ENCODE measurements at regions not wholly inside any gene's neighbourhood (a gene's known extent, or its start where the extent isn't known, plus 50 kb on each side); places are given as distances from the start of the nearest gene placed in this dataset.
A peak's percentile ranks its signal among the peaks of the same experiment; 100 is the strongest.

DNA sequence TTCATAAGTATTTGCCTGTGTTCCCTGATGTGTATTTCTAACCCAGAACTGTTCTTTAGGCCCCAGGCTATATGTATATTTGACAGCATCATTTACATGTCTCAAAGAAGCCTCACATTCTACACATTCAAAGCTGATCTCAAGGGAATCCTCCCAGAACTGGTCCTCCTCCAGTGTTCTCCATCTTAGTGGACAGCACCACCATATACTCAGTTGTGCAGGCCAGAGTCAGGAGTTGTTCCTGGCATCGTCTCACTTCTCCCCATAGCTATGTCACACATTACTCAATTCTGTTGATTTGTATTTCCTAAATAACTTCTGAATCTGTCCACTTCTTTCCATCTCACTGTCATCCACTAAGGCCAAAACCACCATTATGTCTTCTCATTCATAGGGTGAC, 82.8 kb upstream of the TRPC3 start:
- no peak for DNase-seq

DNA sequence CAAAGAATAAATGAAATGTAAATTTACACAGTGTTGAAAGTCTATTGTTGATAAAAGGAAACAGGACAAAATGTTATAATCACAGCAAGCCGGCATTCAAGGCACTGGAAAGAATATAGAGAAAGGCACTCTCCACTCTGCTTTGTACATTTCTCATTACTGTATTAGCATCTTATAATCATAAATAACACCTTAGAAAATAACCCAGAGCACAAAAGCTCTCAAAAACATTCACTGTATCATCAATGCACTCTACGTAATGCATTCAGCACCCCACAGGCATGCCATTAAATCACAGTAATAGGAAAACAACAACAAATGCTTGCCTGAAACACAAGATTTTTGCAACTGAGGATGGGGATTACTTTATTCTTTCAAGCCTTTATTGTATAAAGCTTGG, 75.3 kb upstream of the TRPC3 start:
- DNase-seq = no peak

DNA sequence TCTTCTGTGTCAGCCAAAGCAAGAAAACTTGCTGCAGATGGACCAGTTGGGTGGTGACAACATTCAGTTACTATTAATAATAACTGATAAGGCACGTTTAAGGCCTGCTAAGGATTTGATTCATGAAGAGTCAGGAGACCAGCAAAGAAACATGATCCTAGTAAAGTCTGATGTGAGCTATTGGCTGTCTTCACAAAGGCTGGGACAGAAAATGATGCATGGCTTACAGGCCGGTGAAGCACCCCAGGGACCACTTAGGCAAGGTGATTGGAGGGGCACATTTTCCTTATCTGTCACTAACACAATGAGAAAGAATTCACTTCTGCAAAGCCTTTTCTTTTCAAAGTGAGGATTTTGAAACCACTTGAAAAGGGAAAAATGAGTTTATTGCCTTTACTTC, 65.4 kb upstream of the TRPC3 start:
- peak; percentile 57 for DNase-seq

DNA sequence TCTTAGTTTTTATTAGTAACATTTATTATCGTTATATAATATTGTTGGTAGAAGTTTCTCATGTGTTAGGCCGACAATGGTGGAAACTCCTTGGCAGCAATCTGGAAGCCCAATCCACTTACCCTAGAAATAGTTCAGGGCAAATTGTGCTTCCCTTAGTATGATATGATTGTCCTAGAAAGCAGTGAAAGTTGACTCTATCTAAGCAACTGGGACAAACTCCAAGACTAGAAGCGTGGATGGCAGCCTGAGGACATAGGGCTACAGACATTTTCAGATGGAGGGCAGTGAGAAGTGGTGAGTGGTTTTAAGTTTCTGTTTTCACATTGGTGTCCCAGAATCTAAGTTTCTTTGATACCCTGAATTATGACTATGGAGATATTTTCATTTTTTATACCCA, 63.3 kb upstream of the TRPC3 start:
- DNase-seq = no peak

DNA sequence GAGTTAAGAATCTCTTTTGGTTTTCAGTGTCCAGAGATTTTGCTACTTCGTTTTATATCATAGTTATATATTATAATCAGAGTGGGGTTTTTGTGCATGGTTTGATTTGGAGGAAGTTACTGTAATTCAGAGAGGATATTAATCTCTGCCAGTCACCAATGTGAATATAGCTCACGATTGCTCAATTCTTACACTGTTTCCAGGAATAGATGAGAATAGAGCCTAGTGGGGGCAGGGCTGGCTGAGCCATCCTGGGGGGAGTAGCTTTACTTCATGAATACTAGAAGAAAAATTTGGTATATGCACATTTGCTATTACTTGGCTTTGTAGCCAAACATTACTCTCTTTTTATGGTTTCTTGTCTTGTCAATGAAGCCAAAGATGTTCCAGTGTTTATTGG, 60.9 kb upstream of the TRPC3 start:
- peak; percentile 93 for DNase-seq

DNA sequence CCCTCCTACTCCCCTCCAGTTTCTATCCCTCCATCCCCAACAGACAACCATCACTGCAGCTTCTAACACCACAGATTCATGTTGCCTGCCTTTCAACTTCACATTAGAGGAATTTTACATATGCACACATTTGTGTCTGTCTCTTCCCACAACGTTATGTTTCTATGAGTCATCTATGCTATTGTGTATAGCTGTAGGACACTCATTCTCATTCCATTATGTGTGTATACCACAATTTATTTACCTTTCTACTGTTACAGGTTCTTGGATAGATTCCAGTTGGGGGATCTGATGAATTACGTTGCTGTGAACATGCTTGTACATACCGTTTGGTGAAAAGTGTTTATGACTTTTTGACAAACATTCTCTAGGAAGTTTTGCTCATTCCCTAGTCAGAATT, 58.8 kb upstream of the TRPC3 start:
- peak; percentile 93 for DNase-seq

DNA sequence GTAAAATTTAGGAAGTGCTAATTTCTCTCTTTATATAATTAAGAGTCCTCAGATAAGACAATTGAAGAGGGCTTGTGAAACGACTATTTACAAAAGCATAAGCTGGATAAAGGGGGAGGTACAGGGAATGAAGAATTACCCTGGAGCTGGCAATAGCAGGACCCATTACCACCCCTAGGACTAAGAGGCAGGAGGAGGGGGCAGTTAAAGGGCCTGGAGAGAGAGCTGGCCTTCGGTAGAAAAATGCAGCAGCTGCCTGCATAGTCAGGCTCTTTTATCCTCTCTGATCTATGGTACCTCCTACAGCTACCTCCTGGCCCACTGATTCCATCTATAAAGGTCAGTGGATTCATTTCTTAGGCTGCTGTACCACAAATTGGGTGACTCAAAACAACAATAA, 57.7 kb upstream of the TRPC3 start:
- no peak for DNase-seq

DNA sequence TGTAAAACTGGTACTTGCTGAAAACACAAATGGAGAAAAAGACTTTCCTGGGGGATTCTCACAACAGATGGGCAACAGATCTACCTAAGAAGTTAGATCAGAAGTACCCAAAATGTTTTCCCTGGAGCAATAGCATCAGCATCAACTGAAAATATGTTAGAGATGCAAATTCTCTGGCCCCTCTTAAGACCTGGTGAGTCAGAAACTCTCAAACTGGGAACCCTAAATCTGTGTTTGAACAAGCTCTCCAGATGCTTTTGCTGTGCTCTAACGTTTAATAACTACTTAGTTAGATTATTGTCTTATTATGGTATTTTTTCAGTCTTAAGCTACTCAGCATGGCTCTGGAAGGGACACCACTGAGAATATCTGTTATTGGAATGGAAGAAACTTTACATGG, 55.2 kb upstream of the TRPC3 start:
- DNase-seq = peak; percentile 58

DNA sequence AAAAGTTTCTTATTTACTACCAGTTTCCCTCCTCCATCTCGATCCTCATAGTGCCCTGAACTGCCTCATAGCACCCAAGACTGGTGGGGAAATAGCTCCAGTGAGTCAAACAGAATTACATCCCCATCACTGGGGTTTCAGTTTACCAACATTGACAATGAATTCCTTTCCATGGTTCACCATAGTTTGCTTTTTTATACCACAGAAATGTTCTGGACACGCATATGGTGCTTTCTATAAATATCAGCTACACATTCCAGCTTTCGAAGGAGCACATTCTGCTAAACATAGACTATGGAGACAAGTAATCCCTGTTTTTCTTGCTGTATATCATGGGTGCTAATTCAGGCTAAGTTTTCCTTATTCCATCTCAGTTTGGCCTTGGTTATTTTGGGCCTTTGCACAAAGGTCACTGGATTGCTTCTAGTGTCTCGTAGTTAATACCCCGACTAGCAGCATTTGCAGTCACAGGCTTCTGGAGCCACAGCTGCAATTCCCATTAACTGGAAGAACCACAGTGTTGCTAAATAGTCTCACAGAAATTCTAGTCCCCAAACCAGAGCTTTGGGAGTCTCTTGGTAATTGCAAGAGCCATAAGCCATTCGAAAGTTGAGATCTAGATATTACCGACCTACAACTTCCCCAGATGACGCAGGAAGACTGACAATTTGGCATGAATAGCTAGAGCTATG, 53.4 kb upstream of the TRPC3 start:
- peak; percentile 83 for DNase-seq

DNA sequence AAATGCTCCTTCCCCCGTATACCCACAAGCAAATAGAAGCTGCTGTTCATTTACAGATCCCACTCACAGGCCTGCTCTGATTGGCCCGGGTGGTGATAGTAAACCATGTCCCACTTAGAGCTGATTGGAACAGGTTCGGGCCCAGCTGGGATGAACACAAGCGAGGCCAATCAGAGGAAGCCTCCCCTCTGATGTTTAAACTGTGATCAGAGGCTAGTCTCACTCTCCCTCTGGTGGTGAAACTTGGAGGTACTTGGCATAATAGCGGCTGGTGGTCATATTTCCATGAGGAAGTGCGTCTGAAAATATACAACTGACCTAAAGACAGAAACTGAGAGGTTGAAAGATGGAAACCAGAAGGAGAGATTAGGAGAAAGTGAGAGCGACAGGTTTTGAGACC, 51.5 kb upstream of the TRPC3 start:
- DNase-seq = peak; percentile 24
